SIG-M5 treated with dmso at 0.1 percent for 504 hours (cell line): ENCODE measurements at regions not wholly inside any gene's neighbourhood (a gene's known extent, or its start where the extent isn't known, plus 50 kb on each side); places are given as distances from the start of the nearest gene placed in this dataset.
A peak's percentile ranks its signal among the peaks of the same experiment; 100 is the strongest.

Source experiments
- DNase-seq: peaks from one replicate; lab custom pipeline; 2025; ENCODE audit not compliant: unreplicated experiment; lab: John Stamatoyannopoulos, UW

- DNase-seq, result no peak
These were observed 154.6 kb downstream of the MTX2 start for GRCh38 chr2:176423819-176424218.

GRCh38 chr2:176424746-176425145 lies 155.5 kb downstream of the MTX2 start:
- no peak for DNase-seq

GRCh38 chr2:176427549-176427948 lies 158.3 kb downstream of the MTX2 start:
- no peak for DNase-seq

GRCh38 chr2:176428944-176429469 lies 159.8 kb downstream of the MTX2 start:
- DNase-seq, result peak; percentile 33

- no peak for DNase-seq
These were observed 163.2 kb downstream of the MTX2 start for GRCh38 chr2:176432434-176432833.

- DNase-seq, result no peak
These were observed 166.5 kb downstream of the MTX2 start for GRCh38 chr2:176435729-176436128.

GRCh38 chr2:176443946-176444345 lies 174.7 kb downstream of the MTX2 start:
- no peak for DNase-seq

GRCh38 chr2:176445956-176446355 lies 176.7 kb downstream of the MTX2 start:
- DNase-seq, result peak; percentile 16

- no peak for DNase-seq
These were observed 177.6 kb downstream of the MTX2 start for GRCh38 chr2:176446718-176447414.

- DNase-seq, result no peak
These were observed 178.4 kb downstream of the MTX2 start for GRCh38 chr2:176447616-176448015.

GRCh38 chr2:176449852-176450251 lies 180.6 kb downstream of the MTX2 start:
- DNase-seq, result no peak

GRCh38 chr2:176453784-176454183 lies 184.5 kb downstream of the MTX2 start:
- DNase-seq, result no peak

GRCh38 chr2:176454893-176455815 lies 185.9 kb downstream of the MTX2 start:
- peak; percentile 58 for DNase-seq

GRCh38 chr2:176455816-176456291 lies 186.6 kb downstream of the MTX2 start:
- DNase-seq, result no peak

GRCh38 chr2:176457481-176457880 lies 188.2 kb downstream of the MTX2 start:
- DNase-seq, result no peak

GRCh38 chr2:176461098-176461808 lies 192.0 kb downstream of the MTX2 start:
- DNase-seq, result no peak

GRCh38 chr2:176461809-176462670 lies 192.8 kb downstream of the MTX2 start:
- DNase-seq, result no peak

- no peak for DNase-seq
These were observed 194.3 kb downstream of the MTX2 start for GRCh38 chr2:176463546-176463945.

GRCh38 chr2:176464886-176465564 lies 195.8 kb downstream of the MTX2 start:
- no peak for DNase-seq
